ENCODE measurements at regions not wholly inside any gene's neighbourhood (a gene's known extent, or its start where the extent isn't known, plus 50 kb on each side); places are given as distances from the start of the nearest gene placed in this dataset.

- H3K27me3 ChIP-seq (replicated peaks; ENCODE audit: insufficient read depth), result no peaks in the 10 kb centered on the region
- H3K36me3 ChIP-seq, result no peaks in the 10 kb centered on the region
- H3K9me3 ChIP-seq, result no peaks in the 10 kb centered on the region
- H3K4me3 ChIP-seq, result no peak overlapping the region
- WGBS, result 80% methylated on average over 4 of the region's 4 CpGs
- no peak for TF ChIP-seq POLR2A (IDR thresholded peaks at IDR 0.05)
- intact Hi-C loops (cut with DNase I), result no loop called here
- no peak for DNase-seq (ENCODE audit: low spot score)
- H3K4me1 ChIP-seq (replicated peaks), result no peaks in the 10 kb centered on the region
- no peak overlapping the region for H3K27ac ChIP-seq
These were observed 286.1 kb upstream of the GJE1 start for GRCh38 chr6:141846639-141847038.

GRCh38 chr6:141843178-141843834 is 289.4 kb upstream of the GJE1 start:
- 96% methylated on average over 3 of the region's 3 CpGs for WGBS
- TF ChIP-seq POLR2A (IDR thresholded peaks at IDR 0.05) (no peak), CTCF (IDR thresholded peaks at IDR 0.05) (no peak), POLR2AphosphoS5 (IDR thresholded peaks at IDR 0.05) (no peak)

GRCh38 chr6:141833001-141833655 is 299.6 kb upstream of the GJE1 start:
- no peak overlapping the region for H3K27ac ChIP-seq
- H3K4me1 ChIP-seq (replicated peaks), result no peaks in the 10 kb centered on the region
- DNase-seq (ENCODE audit: low spot score), result no peak
- WGBS, result 80% methylated on average over 7 of the region's 7 CpGs
- no peak overlapping the region for H3K4me3 ChIP-seq
- no peaks in the 10 kb centered on the region for H3K9me3 ChIP-seq
- TF ChIP-seq POLR2A (IDR thresholded peaks at IDR 0.05), result no peak
- TF ChIP-seq POLR2AphosphoS5 (IDR thresholded peaks at IDR 0.05), result no peak
- no peak for TF ChIP-seq CTCF (IDR thresholded peaks at IDR 0.05)
- no peaks in the 10 kb centered on the region for H3K27me3 ChIP-seq (replicated peaks; ENCODE audit: insufficient read depth)
- intact Hi-C loops (cut with DNase I), result no loop called here
- no peaks in the 10 kb centered on the region for H3K36me3 ChIP-seq

More at GRCh38 chr6:141843178-141843834, 289.4 kb upstream of the GJE1 start:
- Histone ChIP-seq H3K27ac (no peak overlapping the region), H3K36me3 (no peaks in the 10 kb centered on the region), H3K4me1 (replicated peaks) (no peaks in the 10 kb centered on the region), H3K4me3 (no peak overlapping the region), H3K27me3 (replicated peaks; ENCODE audit: insufficient read depth) (no peaks in the 10 kb centered on the region), H3K9me3 (no peaks in the 10 kb centered on the region)
- DNase-seq (ENCODE audit: low spot score), result no peak
- intact Hi-C loops (cut with DNase I), result no loop called here

GRCh38 chr6:141830530-141830929 is 302.2 kb upstream of the GJE1 start:
- DNase-seq (ENCODE audit: low spot score), result no peak
- no peak overlapping the region for H3K4me3 ChIP-seq
- intact Hi-C loops (cut with DNase I), result no loop called here
- WGBS, result 71% methylated on average over 1 of the region's 1 CpG
- no peak overlapping the region for H3K27ac ChIP-seq
- no peaks in the 10 kb centered on the region for H3K36me3 ChIP-seq
- TF ChIP-seq POLR2AphosphoS5 (IDR thresholded peaks at IDR 0.05) (no peak), POLR2A (IDR thresholded peaks at IDR 0.05) (no peak), CTCF (IDR thresholded peaks at IDR 0.05) (no peak)
- H3K9me3 ChIP-seq, result no peaks in the 10 kb centered on the region
- H3K4me1 ChIP-seq (replicated peaks), result no peaks in the 10 kb centered on the region
- H3K27me3 ChIP-seq (replicated peaks; ENCODE audit: insufficient read depth), result no peaks in the 10 kb centered on the region

- Histone ChIP-seq H3K9me3 (no peaks in the 10 kb centered on the region), H3K36me3 (no peaks in the 10 kb centered on the region), H3K4me1 (replicated peaks) (no peaks in the 10 kb centered on the region), H3K27me3 (replicated peaks; ENCODE audit: insufficient read depth) (no peaks in the 10 kb centered on the region), H3K4me3 (no peak overlapping the region), H3K27ac (no peak overlapping the region)
- no peak for TF ChIP-seq POLR2AphosphoS5 (IDR thresholded peaks at IDR 0.05)
- no peak for TF ChIP-seq POLR2A (IDR thresholded peaks at IDR 0.05)
- no peak for TF ChIP-seq CTCF (IDR thresholded peaks at IDR 0.05)
- no peak for DNase-seq (ENCODE audit: low spot score)
- WGBS, result 59% methylated on average over 4 of the region's 4 CpGs
- intact Hi-C loops (cut with DNase I), result no loop called here
These were observed 303.0 kb upstream of the GJE1 start for GRCh38 chr6:141829566-141830360.
